SHP77 treated with DMSO at 0.1 percent for 48 hours (cell line): ENCODE measurements at regions not wholly inside any gene's neighbourhood (a gene's known extent, or its start where the extent isn't known, plus 50 kb on each side); places are given as distances from the start of the nearest gene placed in this dataset.

ENCODE experiments used
- DNase-seq: peaks from one replicate; lab custom pipeline; 2025; lab: John Stamatoyannopoulos, UW

DNA sequence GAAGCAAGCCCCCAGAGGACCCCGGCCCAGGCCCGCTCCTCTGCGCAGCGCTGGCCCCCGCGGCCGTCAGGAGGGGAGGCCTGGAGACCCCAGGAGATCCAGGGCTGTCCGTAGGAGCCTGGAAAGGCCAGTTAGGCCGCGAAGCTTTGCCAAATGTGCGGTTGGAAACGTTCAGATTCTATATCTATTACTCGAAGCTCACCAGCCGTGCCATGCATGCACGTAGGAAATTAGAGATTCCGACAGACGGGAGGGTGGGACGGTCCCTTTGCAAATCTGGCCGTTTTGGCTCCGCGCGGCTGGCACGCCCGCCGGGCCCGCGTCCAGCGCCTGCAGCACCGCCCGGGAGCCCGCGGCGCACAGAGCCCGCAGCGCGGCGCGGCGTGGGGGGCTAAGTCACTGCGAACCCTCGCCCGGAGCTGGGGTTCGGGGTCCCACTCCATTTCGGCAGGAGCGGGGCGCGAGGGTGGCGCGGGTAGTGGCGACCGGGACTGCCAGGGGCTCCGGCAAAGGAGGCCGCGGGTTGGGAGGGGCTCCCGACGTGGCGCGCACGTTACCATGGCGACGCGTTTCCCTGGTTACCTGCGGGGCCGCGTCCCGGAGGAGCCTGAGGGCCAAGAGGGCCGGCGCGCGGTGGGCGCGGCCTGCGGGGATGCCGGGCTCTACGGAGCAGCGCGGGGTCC is 488.6 kb upstream of the SMIM21 start:
- no peak for DNase-seq

DNA sequence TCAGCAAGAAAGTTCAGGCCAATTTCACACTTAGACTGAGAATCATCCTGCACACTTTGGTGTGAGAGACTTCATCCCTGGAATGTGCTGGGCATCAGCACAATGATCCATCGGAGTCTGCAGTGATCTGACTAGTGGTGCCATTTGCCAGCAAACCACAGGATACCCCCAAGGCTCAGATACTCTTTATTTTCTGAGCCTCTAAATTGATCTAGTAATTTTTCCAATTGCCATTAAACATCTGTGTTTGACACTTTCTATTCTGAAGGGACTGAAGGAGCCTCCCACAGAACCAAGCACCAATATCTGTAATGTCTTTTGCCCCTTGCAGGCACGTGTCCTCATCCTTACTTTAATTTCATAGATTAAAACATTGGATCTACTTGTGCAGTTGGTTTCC is 485.3 kb upstream of the SMIM21 start:
- DNase-seq, result no peak

DNA sequence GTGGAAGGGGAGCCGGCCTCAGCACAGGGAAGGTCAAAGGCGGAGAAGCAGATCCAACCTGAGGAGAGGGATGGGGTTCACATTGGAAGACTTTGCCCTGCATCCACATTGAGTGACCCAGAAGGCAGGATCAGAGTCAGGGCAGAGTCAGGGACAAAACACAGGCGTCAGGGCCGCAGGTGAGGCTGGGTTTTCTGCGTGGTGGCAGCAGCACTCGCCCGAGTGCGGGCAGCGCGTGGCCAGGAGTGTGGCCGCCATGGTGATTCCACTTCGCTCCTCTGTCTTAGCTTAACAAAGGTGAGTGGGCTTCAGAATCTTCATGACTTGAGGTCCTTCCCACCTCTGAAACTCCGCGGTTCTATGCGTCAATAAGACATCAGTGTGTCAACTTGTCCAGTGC is 476.9 kb upstream of the SMIM21 start:
- DNase-seq, result no peak

DNA sequence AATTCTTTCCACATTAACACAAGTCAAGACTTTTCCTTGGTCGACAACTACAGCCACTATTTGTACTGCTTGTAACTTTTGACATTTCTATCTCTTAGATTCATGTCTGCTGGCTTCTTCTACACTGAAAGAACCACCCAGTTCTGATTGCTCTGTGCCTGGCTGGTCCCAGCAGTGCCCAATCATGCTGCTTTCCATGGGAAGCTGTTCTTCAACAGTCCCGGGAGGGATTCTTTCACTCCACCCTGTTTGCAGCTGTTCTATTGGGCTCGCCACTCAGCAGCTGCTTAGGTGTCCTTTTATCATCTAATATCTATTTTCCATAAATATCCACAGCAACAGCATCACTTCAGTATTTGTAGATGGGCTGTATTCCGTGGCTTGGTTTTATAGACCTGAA is 471.1 kb upstream of the SMIM21 start:
- no peak for DNase-seq

DNA sequence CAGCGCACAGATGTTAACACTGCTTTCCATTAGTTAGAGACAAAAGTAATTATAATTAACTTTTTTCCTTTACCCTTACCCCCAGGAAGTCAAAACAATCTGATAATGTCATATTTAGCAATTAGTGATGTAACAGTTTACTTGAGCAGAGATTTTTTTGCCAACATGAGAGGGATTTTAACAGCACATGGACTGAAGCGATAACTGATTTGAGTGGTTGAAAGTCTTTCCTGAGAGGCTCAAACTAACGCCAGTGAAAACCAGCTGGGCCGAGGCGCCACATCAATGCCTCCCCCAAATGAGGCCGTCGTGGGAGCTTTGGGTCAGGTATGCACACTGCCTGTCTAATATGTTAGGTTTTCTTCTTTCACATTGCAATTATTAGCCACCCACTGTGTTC is 469.9 kb upstream of the SMIM21 start:
- DNase-seq, result no peak

DNA sequence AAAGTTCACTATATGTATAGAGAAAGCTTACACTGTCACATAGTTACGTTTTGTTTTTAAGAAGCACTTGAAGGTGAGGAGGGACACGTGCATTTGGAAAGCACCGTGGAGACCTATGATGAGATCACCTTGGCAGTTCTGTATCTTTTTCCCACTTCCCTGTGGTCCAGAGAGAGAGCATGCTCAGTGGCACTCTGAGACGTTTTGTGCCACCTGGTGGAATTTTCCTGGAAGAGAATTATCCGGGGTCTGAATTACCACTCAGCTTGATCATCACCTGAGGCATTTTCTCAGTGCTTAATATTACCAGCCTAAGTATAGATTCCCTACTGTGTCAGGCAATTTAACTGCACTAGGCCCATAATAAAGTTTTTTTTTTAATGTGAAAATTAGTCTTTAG is 469.4 kb upstream of the SMIM21 start:
- DNase-seq, result no peak

DNA sequence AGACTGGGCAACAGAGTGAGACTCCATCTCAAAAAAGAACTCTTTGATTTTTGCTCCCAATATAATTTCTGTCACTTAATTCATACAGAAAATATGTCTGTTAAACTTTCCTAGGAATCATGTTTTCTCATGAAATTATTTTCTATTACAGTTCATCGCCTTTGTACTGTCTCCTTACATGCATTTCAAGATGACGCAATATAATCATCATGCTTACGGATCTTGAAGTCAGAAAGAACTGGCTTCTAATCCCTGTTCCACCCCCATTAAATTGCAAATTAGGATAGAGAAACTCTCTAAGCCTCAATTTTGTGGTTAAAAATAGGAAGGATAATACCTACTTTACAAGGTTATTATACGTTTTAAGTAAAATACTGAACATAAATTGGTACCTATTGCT is 467.6 kb upstream of the SMIM21 start:
- DNase-seq, result no peak

DNA sequence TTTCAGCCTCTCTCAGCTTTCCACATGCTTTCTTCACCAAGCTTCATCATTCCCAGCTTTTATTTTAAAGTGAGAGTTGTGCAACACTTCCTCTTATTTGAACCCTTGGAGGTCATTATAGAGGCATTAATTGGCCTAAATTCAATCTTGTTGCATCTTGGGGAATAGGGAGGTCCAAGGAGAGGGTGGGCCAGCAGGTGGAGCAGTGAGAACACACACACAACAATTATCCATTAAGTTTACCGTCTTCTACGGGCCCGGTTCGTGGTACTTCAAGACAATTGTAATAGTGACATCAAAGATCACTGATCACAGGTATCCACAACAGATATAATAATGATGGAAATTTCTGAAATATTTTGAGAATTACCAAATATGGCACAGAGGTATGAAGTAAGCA is 457.2 kb upstream of the SMIM21 start:
- no peak for DNase-seq

DNA sequence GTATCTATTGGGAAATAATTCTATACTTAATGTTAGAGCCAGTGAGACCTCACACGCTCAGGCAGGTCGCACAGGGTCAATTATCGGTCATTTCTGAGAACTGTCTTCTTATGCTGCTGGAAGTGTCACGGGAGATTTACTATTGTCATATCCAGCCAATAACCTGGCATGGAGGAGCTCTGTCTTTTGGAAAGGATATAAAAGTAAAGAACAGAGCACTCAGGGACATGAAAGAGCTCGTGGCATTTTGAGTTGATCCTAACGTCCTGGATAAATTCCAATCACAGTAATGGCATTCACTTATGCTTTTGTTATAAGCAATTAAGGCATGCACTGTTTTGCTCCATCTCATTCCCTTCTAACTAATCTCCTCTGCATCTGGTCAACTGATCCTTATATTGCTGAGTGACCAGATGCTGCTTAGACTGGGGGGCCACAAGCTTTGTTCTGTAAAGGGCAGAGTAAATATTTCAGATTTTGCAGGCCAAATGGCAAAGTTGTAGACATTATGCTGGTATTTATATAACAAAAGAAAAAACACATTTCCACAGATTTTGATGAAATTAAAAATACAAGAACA is 453.5 kb upstream of the SMIM21 start:
- no peak for DNase-seq

DNA sequence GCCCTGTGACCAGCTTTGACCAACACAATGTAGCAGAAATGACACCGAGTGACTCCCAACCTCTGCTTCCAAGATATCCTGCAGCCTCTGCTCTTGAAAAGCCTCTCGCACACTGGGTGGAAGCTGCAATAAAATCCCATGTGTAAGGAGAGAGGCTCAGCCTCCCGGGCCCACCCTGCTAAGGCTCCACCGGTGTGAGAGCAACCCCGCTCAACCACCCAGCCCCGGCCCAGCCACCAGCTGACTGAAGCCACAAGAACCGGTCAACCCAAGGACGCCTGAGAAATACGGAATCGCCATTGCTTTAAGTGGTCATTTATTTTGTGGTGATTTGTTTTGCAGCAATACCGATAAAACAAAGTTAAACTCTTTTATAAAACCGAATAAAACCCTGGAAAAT is 452.8 kb upstream of the SMIM21 start:
- DNase-seq, result no peak

DNA sequence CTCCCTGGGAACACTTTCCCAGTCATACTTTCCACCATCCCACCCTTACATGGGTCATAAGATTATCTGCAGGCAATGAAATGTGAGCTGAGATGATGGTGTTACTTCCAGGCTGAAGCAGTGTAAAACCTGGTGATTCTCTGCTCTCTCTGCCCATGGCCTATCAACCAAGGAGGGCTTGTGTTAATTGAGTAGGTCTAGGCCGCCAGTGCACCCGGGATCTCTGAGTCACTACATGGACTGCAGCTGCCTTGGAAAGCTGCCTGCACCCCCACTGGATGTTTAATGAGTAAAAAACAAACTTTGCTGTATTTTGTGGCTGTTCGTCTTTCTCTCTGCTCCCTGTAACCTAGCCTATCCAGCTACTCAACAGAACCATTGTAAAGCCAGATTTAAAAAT is 451.7 kb upstream of the SMIM21 start:
- DNase-seq, result no peak

DNA sequence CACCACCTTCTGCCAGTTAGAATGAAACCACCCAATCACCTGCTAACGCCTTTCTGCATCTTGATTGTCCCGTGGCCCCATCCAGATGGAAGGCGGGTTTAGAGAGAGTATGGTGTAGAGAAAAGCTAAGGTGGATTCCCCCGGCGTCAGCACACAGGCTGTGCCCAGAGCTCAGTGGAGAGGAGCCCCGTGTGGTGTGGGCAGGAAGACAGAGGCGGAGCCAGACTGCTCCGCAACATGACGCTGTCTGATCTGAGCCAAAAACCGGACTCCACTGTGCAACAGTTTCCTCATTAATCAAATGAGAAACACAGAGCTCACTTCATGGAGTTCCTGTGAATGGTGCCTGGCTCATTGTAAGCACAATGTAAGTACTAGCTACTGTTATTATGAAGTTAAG is 448.1 kb upstream of the SMIM21 start:
- DNase-seq, result no peak

DNA sequence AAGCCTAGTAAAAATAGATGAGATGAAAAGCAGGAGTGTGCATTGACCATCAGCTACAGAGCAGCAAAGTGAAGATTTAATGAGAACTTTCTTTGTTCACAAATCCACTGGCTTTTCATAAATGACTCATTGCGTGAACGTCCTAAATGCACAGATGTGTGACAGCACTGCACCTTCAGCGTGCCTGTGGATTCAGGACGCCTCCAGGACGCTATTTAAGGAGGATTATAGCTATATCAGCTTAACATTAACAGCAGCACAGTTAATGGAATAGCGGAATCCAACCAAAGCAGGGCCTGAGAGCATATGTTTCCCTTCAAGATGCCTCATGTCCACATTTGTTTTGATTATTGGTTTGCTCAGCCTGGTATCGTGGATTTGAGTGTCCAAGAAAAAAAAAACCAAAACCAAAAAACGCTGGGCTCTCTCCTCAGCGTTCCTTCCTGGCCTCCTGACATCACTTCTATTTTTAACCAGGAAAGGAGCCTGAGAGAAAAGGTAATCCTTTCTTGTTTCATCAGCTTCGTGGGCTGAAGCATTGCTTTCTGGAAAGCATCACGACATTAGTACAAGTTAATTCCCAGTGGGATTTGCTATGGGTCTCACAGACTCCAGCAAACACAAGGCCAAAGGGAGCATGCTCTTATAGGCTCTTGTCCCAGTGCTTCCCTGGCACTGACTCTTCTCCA is 447.0 kb upstream of the SMIM21 start:
- no peak for DNase-seq

DNA sequence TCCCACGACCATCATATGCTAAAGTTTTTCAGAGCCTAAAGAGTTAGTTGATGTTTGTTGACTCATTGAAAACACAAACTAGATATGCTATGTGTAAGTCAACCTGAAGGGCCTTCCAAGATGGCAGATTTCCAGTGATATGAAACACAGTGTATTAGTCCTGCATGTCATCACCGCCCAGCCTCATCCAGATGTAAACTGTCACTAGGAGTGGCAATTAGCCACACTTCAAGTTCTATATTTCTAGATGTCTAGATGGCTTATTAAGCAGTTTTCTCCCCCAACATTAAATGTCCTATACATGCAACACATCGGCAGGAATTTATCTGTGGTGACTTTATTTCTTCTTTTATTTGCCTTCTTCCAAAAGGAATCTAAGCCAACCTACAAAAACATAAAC is 444.1 kb upstream of the SMIM21 start:
- DNase-seq, result no peak

DNA sequence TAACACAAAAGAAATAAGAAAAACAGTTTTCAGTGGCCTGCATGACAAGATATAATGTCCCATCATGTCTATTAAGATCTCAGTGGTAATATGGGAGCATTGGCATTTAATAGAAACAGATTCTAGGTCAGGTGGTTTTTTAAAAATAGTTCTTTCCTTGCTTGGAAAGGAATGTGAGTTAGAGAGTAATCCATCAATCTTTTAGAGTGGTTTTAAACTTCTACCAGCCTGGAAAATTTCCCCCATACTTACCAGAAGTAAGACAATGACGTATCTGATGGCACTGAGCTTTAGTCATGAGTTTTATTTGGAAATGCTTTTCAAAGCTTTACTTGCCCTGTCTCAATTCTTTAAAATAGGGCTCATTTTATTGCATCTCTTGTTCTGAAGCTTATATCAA is 441.7 kb upstream of the SMIM21 start:
- no peak for DNase-seq

DNA sequence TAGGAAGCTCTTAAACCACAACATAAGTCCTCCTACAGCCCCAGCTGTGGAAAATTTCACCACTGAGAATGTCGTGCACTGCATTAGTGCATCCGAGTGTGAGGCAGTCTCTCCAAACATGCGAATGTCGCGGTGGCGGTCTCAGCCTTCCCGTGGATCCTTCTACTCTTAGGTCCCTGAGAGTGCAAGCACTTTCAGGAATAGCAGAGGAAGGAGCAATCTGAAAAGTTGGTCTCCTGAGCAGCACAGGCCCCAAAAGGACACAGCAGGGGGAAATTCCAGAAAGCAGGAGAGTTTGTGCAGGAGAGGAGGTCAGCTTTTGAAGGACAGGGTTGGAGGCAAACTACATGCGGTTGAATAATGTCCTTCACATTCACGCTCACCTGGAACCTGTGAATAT is 440.5 kb upstream of the SMIM21 start:
- no peak for DNase-seq

DNA sequence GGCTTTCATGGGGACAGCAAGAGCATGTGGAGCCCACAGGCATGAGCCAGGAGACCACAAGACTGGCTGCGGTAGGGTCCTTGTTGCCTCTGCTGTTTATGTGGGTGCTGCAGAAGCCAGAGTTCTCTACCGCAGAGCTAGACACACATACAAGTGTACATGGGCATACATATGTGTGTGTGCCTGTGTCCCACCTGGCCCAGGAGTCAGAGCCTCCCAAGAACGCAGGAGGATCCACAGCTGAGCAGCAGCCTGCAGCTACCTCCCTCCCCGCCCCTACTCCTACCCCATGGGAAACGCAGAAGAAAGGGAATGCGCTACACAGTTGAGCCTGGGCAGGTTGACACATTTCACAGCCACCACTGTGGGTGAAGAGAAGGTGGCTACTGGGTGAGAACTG is 438.1 kb upstream of the SMIM21 start:
- DNase-seq, result no peak

DNA sequence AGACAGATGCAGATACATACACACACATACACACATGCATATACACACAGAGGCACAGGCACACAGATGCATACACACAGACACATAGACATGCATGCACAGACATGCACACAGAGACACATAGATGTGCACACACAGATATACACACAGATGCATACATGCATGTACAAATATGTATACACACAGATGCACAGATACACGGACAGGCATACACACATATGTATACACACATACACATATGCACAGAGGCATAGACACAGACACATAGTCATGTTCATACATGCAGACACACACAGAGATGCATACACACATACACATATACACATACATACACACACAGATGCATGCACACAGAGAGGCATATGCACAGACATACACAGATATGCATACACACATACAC is 437.3 kb upstream of the SMIM21 start:
- DNase-seq, result no peak

DNA sequence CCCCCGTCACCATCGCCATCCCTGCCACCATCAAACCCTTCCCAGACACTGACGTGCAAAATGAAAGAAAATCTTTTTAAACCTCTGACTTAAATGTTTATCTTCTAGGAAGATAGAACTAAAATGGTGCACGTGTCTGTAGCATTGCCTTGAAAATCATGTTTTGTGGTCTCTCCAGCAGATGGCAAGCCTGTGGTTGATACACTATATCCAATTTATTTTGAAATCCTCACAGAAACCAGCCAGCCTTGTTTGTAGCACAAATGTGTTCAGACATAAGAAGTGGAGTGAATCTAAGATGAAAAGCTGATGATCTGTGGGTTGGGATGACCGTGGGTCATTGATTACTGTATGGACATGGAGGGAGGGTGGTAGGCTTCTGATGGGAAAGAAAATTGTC is 436.2 kb upstream of the SMIM21 start:
- no peak for DNase-seq

DNA sequence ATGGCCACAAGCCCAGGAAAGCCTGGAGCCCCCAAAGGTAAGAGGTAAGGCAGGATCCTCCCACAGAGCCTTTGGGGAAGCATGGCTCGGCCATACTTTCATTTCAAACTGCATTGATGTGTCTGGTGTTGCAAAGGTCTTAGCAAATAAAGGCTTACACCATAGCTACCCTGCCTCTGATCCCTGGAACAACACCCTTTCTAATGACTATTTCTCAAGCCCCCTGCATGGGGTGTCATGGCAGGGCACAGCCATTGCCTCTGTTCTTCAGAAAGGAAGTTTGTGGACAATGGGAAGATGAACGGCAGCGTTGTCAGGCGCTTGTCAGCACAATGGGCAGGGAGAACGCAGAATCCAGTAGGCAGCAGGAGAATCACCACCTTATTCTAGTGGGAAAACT is 435.0 kb upstream of the SMIM21 start:
- DNase-seq, result no peak

DNA sequence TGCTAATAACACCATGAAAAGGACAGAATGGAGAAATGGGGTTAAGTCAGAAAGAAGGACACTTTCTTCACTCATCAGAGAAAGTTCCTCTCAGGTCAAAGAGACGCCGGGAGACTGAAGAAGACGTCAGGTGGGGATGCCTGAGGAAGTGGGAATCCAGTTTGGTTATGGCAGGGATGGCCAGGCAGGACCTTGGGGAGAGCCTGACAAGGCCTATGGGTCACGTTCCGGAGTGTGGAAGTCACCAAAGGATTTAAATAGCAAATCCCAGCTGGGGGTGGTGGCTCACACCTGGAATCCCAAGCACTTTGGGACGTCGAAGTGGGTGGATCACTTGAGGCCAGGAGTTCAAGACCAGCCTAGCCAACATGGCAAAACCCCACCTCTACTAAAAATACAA is 432.7 kb upstream of the SMIM21 start:
- no peak for DNase-seq

DNA sequence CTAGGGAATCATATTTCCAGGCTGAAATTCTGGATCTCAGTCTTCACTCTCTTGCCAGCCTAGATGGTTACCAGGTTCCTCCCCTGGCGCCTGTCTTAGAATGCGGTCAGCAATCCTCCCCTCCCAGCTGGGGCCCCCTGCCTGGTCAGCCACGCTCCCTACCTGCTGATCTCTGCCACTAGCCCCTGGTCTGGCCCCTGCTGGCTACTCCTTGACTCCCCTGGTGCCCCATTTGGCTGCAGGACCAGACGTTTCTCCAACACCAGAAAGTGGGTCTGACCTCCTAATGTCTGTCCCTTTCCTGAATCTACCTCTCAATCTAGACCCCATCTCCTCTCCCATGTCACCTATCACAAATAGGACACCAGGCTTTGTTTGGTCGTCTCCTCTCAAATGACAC is 432.0 kb upstream of the SMIM21 start:
- no peak for DNase-seq

DNA sequence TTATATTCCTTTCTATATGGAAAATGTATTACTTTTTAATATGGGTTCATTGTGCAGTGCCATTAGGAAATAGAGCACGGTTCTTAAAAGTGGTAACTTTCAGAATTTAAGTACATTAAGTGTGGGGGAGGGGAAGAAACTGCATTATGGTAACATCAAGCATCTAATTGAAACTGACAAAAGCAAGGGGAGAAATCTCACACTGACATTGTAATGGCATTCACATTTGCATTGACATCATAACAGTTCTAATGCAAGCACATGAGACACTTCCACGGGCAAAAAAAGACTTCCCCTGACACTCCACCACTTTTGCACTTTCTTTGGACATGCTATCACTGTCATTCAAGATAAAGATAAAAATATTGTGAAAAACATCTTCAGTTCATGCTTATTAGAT is 431.3 kb upstream of the SMIM21 start:
- no peak for DNase-seq

DNA sequence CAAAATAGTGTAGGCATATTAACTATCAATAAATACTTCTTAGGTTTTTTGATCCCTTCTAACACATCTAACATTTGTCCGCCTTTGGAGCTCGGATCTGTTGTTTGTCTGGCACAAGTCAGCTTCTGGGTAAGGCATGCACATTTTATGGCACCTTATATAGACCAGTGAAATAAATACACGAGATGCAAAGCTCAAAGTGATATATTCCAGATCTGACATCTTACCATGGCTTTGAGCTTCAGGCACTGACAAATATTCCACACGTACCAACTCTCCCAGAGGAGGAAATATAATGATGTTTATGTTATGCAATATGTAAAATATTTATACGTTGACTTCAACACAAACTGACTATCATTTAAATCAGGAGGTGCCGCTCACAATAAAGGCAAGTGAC is 430.1 kb upstream of the SMIM21 start:
- DNase-seq, result no peak
